H1 (cell line): ENCODE measurements at regions not wholly inside any gene's neighbourhood (a gene's known extent, or its start where the extent isn't known, plus 50 kb on each side); places are given as distances from the start of the nearest gene placed in this dataset.

Experiments
- CTCF ChIA-PET: fragments of 300-600 bp; sonication (Branson Sonifier 250); formaldehyde crosslinking; loops from one replicate; lab custom pipeline; 2021; ENCODE audit not compliant: partially characterized antibody; lab: Charles Lee
- POLR2A ChIA-PET: fragments of 300-600 bp; sonication (Branson Sonifier 250); formaldehyde crosslinking; loops from one replicate; lab custom pipeline; 2021; ENCODE audit warnings: inconsistent platforms; ENCODE audit not compliant: partially characterized antibody; lab: Charles Lee
- DNase-seq, 2 experiments: peaks; one replicate each; pipeline versions ENCODE4 v3.0.0 to v3.0.0-alpha.2; 2010 to 2022; ENCODE audit warnings: low spot score in 2 of 2, low read depth in 1 of 2, mixed read lengths in 1 of 2
- FAIRE-seq: peaks from 2 replicates; lab custom pipeline; 2011; peaks lifted over from hg19 to GRCh38; lab: Jason Lieb, UNC
- H2AFZ ChIP-seq: 2 replicates; pipeline ENCODE4 v1.8.1; 2012; ENCODE audit warnings: low read length, inconsistent platforms
- H2AK5ac ChIP-seq: 2 replicates; pipeline ENCODE4 v1.6.1; 2013; ENCODE audit warnings: low read depth, low read length
- H2BK120ac ChIP-seq: replicated peaks from 2 replicates; pipeline ENCODE3; 2013; ENCODE audit warnings: low read depth, low read length, inconsistent platforms
- H2BK12ac ChIP-seq: 2 replicates; pipeline ENCODE4 v1.6.1; 2013; ENCODE audit warnings: low read depth, low read length
- H2BK15ac ChIP-seq: 2 replicates; pipeline ENCODE4 v1.6.1; 2013; ENCODE audit warnings: low read length
- H2BK20ac ChIP-seq: 2 replicates; pipeline ENCODE4 v1.6.1; 2013; ENCODE audit warnings: low read length
- H2BK5ac ChIP-seq: 2 replicates; pipeline ENCODE4 v1.6.1; 2013; ENCODE audit warnings: low read depth, low read length
- H3K14ac ChIP-seq: 2 replicates; pipeline ENCODE4 v1.6.1; 2013; ENCODE audit warnings: inconsistent platforms; ENCODE audit not compliant: insufficient read length
- H3K18ac ChIP-seq: 2 replicates; pipeline ENCODE4 v1.6.1; 2013; ENCODE audit warnings: low read length; ENCODE audit errors: extremely low read depth
- H3K23ac ChIP-seq: 2 replicates; pipeline ENCODE4 v1.6.1; 2013; ENCODE audit warnings: inconsistent platforms; ENCODE audit not compliant: insufficient read length
- H3K23me2 ChIP-seq: 2 replicates; pipeline ENCODE4 v1.6.1; 2013; ENCODE audit warnings: low read depth, low read length
- H3K27ac ChIP-seq: 2 replicates; pipeline ENCODE4 v1.6.1; 2011; ENCODE audit warnings: low read depth, low read length, inconsistent platforms
- H3K27me3 ChIP-seq, 4 experiments: replicated peaks in 1 of 4; 1 replicate in 1 of 4; 2 replicates in 3 of 4; pipeline versions ENCODE4 v1.6.1 to v1.8.1; 2011 to 2013; ENCODE audit warnings: low read length in 3 of 4, mild to moderate bottlenecking in 3 of 4, inconsistent platforms in 2 of 4, mixed read lengths in 2 of 4, moderate library complexity in 1 of 4; ENCODE audit not compliant: control insufficient read depth in 3 of 4, insufficient read depth in 3 of 4; ENCODE audit errors: extremely low read depth in 1 of 4
- H3K36me3 ChIP-seq, 4 experiments: 2 replicates each; pipeline versions ENCODE4 v1.6.1 to v1.8.1; 2011 to 2013; ENCODE audit warnings: mild to moderate bottlenecking in 4 of 4, low read length in 3 of 4, moderate library complexity in 2 of 4, control low read depth in 1 of 4, inconsistent platforms in 1 of 4; ENCODE audit not compliant: insufficient read depth in 4 of 4, control insufficient read depth in 2 of 4
- H3K4ac ChIP-seq: replicated peaks from 2 replicates; pipeline ENCODE3; 2013; ENCODE audit warnings: low read length, low read depth, mixed read lengths, inconsistent platforms; ENCODE audit not compliant: insufficient read length
- H3K4me1 ChIP-seq, 4 experiments: replicated peaks in 1 of 4; 1 replicate in 1 of 4; 2 replicates in 3 of 4; pipeline versions ENCODE4 v1.6.1 to v1.8.1; 2011 to 2013; ENCODE audit warnings: low read length in 3 of 4, inconsistent platforms in 2 of 4, mixed read lengths in 1 of 4; ENCODE audit not compliant: insufficient read depth in 4 of 4, control insufficient read depth in 3 of 4
- H3K4me2 ChIP-seq, 2 experiments: 2 replicates each; pipeline versions ENCODE4 v1.6.1 to v1.8.1; 2011 to 2013; ENCODE audit warnings: low read depth in 2 of 2, low read length in 2 of 2, control low read depth in 1 of 2, inconsistent platforms in 1 of 2, mild to moderate bottlenecking in 1 of 2; ENCODE audit not compliant: insufficient read depth in 1 of 2
- H3K4me3 ChIP-seq, 4 experiments: fragments of 200-600, 300-600 bp in 1 of 4; sonication (generic), shearing (Covaris generic), sonication (Bioruptor Twin) in 1 of 4; 2 replicates each; pipeline versions ENCODE4 v1.5.1 to v1.8.1; 2011 to 2016; ENCODE audit warnings: low read length in 4 of 4, low read depth in 3 of 4, control low read depth in 2 of 4, inconsistent platforms in 2 of 4, mild to moderate bottlenecking in 2 of 4, mixed read lengths in 1 of 4, moderate library complexity in 1 of 4; ENCODE audit not compliant: insufficient read depth in 2 of 4; ENCODE audit errors: extremely low read depth in 1 of 4
- H3K56ac ChIP-seq: replicated peaks from 2 replicates; pipeline ENCODE3; 2013; ENCODE audit warnings: low read depth, mild to moderate bottlenecking, mixed read lengths, low read length, inconsistent platforms; ENCODE audit not compliant: insufficient read length
- H3K79me1 ChIP-seq: 2 replicates; pipeline ENCODE4 v1.6.1; 2013; ENCODE audit warnings: low read depth, low read length, control low read depth
- H3K79me2 ChIP-seq, 2 experiments: 2 replicates each; pipeline versions ENCODE4 v1.6.1 to v1.8.1; 2012 to 2013; ENCODE audit warnings: low read length in 2 of 2, mild to moderate bottlenecking in 2 of 2, inconsistent platforms in 1 of 2; ENCODE audit not compliant: insufficient read depth in 2 of 2, control insufficient read depth in 1 of 2
- H3K9ac ChIP-seq, 4 experiments: replicated peaks in 1 of 4; 1 replicate in 1 of 4; 2 replicates in 3 of 4; pipeline versions ENCODE4 v1.6.1 to v1.8.1; 2011 to 2013; ENCODE audit warnings: low read depth in 3 of 4, low read length in 3 of 4, control low read depth in 2 of 4, mild to moderate bottlenecking in 2 of 4, moderate library complexity in 2 of 4, inconsistent platforms in 1 of 4; ENCODE audit errors: extremely low read depth in 1 of 4
- H3K9me3 ChIP-seq, 2 experiments: 2 replicates each; pipeline versions ENCODE4 v1.6.1 to v1.8.1; 2012 to 2013; ENCODE audit warnings: mild to moderate bottlenecking in 2 of 2, moderate library complexity in 2 of 2, control low read depth in 1 of 2, inconsistent platforms in 1 of 2, low read depth in 1 of 2, low read length in 1 of 2, mixed read lengths in 1 of 2; ENCODE audit not compliant: insufficient read depth in 2 of 2
- H4K20me1 ChIP-seq, 2 experiments: replicated peaks in 1 of 2; 2 replicates each; pipeline versions ENCODE3 to v1.8.1; 2011 to 2013; ENCODE audit warnings: inconsistent platforms in 2 of 2, low read length in 2 of 2, mild to moderate bottlenecking in 1 of 2; ENCODE audit not compliant: insufficient read depth in 2 of 2, control insufficient read depth in 1 of 2
- H4K5ac ChIP-seq: 2 replicates; pipeline ENCODE4 v1.6.1; 2013; ENCODE audit warnings: low read length, low read depth, mixed read lengths, inconsistent platforms; ENCODE audit not compliant: insufficient read length
- H4K8ac ChIP-seq: 2 replicates; pipeline ENCODE4 v1.8.0; 2013; ENCODE audit warnings: mild to moderate bottlenecking, moderate library complexity, low read length, inconsistent platforms; ENCODE audit not compliant: insufficient read depth; ENCODE audit errors: extremely low read depth
- H4K91ac ChIP-seq: replicated peaks from 2 replicates; pipeline ENCODE3; 2013; ENCODE audit warnings: low read length, mixed read lengths, inconsistent platforms; ENCODE audit not compliant: insufficient read length
- HDAC2 ChIP-seq, 2 experiments: fragments of 300-600 bp in 1 of 2; sonication (generic) in 1 of 2; IDR thresholded peaks; 2 replicates each; pipeline ENCODE4 v1.6.1; 2011 to 2012; ENCODE audit warnings: low read depth in 2 of 2, low read length in 2 of 2, mild to moderate bottlenecking in 2 of 2, moderate library complexity in 2 of 2, borderline replicate concordance in 1 of 2, inconsistent platforms in 1 of 2

- no peak for TF ChIP-seq HDAC2 (IDR thresholded peaks at IDR 0.05; ENCODE audit: borderline replicate concordance in 1 of 2, low read depth in 2 of 2, low read length in 2 of 2)
- Histone ChIP-seq H3K4me3 (no peak overlapping the region), H3K4ac (no peak overlapping the region), H3K4me1 (peaks cover 0 to 6% (median 2%) of the 10 kb centered on the region in 4 experiments; a peak in 3 of 7 replicates), H3K18ac (no peak overlapping the region), H4K91ac (no peak overlapping the region), H2BK15ac (no peak overlapping the region), H3K56ac (no peak overlapping the region), H3K27me3 (no peaks in the 10 kb centered on the region; a peak in 2 of 7 replicates), H4K5ac (no peak overlapping the region), H3K9me3 (no peaks in the 10 kb centered on the region), H2BK120ac (no peak overlapping the region), H3K79me1 (no peaks in the 10 kb centered on the region), H3K9ac (no peak overlapping the region), H2BK20ac (no peak overlapping the region), H3K14ac (no peak overlapping the region), H2AK5ac (no peak overlapping the region), H2AFZ (no peak overlapping the region), H4K20me1 (no peaks in the 10 kb centered on the region), H4K8ac (no peak overlapping the region), H2BK12ac (no peak overlapping the region), H3K4me2 (no peak overlapping the region), H3K23me2 (no peaks in the 10 kb centered on the region), H3K27ac (no peak overlapping the region), H3K79me2 (no peaks in the 10 kb centered on the region), H2BK5ac (no peak overlapping the region), H3K23ac (no peak overlapping the region), H3K36me3 (no peaks in the 10 kb centered on the region)
- ChIA-PET CTCF (interaction anchor here (0.6 to 5.1 kb wide), 2 partner anchors 11 to 393 kb away, joined by 3 to 18 read pairs; no protein-coding TSS in a partner anchor), POLR2A (no interaction called here)
- DNase-seq (no peak), FAIRE-seq (no peak)
These were observed 304.4 kb upstream of the GADL1 start for GRCh38 chr3:31198890-31199289.
